ENCODE measurements at regions not wholly inside any gene's neighbourhood (a gene's known extent, or its start where the extent isn't known, plus 50 kb on each side); places are given as distances from the start of the nearest gene placed in this dataset.
"Not testable (repeated sequence)": the region's sequence is repeated elsewhere in the genome, so short reads cannot be mapped to it uniquely, and the experiment has no call there.

DNA sequence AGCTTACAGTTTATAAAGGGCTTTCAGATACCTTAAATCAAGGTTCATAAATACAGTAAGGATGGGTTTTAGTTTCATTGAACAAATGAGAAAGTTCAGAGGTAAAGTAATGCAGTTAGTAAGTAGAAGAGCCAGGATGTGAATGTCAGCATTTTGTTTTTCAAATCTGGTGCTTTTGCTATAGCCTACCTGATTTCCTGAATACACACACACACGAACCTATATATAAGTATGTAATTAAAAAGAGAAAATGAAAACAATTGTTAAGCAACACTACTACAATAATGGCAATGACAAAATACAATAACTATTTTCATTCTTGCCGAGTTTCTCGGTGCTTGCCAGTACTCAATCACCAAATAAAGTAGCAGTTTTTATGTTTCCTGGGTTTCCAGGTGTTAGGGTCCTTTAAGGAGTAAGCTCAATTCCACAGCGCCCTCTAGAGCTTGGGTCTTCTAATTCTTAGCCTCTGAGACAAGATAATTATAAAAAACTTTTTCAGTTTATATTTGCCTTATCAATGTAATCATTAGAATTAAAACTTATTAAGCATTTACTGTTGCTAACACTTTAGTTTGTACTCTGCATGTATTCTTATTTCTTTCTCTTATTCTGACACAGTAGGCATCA, 512.9 kb upstream of the ACVR2A start:
- no peak for DNase-seq (ENCODE audit: extremely low read depth, low read depth)

DNA sequence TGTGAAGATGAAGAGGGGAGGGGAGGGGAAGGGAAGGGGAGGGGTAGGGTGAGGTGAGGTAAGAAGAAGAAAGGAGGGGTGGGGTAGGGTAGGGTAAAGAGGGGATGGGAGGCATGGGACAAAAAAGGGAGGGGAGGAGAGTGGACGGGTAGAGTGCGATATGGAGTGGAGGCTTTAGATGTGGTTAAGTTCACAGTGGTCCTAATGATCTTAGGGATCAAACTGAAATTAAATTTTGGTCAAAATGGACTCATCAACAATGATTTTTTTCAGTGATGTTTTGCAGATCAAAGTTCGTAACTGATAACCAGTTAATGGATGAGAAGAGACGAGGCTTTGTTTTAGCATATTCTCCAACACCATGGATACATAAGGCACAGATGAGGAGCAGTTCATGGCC, 513.9 kb upstream of the ACVR2A start:
- no peak for DNase-seq (ENCODE audit: extremely low read depth, low read depth)

DNA sequence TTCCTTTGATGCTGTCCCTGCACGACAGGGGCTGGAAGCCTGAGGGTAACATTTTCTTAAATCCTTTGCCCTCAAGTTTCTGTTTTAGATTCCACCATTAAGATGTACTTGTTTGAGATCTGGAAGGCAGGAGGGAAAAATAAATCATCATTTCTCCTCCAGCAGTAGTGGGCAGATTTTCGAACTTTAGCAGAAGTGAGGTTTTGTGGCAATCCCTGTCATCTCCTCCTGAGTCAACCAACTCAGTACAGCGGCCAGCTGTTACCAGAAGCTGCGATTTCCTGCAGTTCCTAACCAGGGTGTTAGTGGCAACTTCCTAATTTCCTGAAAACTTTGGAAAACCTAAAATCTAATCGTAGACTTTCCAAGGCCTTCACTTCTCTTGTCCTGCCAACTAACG, 517.2 kb upstream of the ACVR2A start:
- no peak for DNase-seq (ENCODE audit: extremely low read depth, low read depth)

DNA sequence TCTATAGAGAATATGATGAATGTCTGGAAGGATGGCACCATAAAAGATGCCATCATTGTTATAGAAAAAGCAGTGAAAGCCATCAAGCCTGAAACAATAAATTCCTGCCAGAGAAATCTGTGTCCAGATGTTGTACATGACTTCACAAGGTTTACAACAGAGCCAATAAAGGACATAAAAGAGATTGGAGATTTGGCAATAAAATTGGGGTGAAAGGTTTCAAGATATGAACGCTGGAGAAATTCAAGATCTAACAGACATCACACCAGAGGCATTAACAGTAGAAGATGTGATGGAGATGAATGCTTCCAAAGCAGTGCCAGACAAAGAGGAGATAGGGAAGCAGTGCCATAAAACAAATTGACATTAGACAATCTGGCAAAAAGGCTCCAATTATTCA, 518.8 kb upstream of the ACVR2A start:
- DNase-seq (ENCODE audit: extremely low read depth, low read depth), result no peak

DNA sequence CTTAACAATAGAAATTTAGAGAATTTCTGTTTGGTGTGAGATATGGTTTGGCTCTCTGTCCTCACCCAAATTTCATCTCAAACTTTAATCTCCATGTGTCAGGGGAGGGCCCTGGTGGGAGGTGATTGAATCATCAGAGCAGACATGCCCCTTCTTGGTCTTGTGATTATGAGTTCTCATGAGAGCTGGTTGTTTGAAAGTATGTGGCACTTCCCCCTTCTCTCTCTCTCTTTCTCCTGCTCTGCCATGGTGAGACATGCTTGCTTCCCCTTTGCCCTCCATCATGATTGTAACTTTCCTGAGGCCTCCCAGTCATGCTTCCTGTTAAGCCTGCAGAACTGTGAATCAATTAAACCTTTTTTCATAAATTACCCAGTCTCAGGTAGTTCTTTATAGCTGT, 524.7 kb upstream of the ACVR2A start:
- DNase-seq (ENCODE audit: extremely low read depth, low read depth), result no peak

DNA sequence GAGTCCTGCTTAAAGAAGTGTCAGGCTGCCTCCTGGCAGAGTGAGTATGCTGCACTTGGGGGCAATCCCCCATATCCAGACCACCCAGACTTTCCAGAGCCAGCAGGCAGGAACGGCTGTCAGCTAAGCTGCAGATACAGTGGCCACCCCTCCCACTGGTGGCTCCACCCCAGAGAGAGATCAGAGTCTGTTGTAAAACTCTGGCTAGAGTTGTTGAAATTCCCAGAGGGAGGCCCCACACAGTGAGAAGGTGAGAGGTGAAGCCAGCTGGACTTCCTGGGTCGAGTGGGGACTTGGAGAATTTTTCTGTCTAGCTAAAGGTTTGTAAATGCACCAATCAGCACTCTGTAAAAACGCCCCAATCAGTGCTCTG, 533.8 kb upstream of the ACVR2A start:
- no peak for DNase-seq (ENCODE audit: extremely low read depth, low read depth)

DNA sequence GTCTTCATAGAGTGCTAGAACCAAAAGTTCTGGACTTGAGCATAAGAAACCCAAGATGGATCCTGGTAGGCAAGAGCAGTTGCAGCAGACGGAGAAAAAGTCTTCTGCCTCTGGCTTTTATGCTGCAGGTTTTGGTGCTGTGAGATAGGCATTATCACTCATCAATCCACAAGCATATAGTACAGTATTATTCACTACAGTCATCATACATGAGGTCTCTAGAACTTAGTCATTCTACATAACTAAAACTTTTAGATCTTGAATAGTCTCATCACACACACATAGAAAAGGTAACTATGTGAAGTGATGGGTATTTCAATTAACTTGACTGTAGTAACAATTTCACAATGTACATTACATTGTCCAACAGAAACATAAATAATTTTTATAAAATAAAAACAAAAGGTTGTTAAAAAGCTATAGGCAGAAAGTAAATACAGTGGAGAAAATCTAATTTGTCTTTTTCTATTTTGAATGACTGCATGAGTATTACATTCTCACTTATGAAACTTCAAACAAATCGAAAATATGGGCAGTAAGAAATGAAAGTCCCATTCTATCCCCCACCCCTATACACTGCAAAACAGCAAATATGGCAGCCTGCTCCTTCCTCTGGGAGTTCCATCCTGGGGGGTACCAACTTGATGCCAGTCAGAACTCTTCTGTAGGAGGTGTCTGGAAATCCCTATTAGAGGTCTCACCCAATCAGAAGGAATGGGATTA, 534.3 kb upstream of the ACVR2A start:
- DNase-seq (ENCODE audit: extremely low read depth, low read depth), result no peak

DNA sequence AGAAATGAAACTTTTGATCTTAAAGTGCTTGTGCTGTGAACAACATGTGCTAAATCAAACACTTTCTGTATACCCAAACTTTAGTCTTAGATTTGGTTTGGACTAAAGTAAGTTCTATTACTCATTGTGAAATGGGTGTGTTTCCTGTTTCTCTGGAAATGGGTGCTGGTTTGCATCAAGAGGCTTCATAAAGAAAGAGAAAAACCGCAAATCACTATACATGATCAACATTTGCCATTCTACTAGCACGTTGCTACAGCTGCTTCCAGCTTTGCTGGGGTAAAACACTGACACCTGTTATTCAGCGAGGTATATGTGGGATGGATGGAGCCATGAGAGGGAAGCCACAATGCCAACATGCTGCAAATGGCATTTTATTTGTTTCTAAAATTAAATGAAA, 547.0 kb upstream of the ACVR2A start:
- DNase-seq (ENCODE audit: extremely low read depth, low read depth), result no peak

DNA sequence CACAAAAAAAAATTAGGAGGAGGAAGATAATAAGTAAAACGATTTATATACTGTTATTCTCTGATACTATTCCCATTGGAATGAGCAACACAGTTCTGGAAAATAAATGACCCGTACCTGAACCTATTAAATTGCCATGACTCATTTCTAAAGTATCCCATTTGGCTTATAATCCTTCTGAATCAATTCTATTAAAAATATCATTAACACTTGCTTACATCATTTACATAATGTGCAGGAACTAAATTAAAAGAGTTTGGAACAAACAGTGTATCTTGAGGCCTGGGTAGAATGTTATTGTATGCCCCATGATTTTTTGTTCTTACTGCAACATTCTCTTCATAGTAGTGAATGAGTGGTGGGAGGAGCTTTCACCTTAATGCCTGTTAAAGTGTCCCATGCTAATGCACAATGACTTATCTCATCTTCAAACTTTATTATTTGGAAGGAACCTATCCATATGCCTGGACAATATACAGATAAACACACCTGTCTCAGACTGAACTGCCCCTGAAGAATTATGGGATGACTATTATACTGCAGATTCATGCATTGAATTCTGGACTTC, 549.9 kb upstream of the ACVR2A start:
- no peak for DNase-seq (ENCODE audit: extremely low read depth, low read depth)

DNA sequence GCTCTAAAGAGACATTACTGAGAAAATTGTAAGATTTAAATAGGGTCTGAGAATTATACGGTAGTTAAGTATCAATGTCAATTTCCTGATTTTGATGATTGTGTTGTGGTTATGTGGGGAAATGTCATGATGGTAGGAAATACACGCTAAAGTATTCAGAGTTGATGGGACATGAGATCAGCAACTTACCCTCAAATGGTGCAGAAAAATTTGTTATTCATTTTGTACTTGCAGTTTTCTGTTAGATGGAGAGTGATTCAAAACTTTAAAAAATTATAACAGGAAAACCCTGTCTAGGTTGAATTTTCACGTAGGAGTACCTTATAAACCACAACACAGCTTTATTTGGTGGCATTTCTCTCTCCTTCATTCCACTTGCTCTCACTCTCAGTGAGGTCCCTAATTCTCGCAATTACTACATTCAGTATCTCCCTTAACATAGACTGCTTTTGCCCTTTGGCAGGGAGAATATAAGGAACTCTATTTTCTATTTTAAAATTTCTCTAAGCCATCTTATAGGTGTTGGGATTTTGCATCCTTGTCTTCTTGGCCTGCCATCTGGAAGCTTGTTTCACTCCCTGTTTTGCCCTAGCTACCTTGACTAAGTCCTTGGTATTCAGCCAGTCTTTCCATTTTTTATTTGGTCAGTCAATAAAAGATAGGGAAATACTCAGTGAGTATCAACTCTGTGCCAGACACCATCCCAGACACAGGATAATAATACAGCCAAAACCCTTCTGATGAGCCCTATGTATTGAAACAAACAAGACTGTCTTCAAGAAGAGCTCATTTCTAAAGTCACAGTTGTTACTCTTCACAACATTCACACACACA, 550.6 kb upstream of the ACVR2A start:
- no peak for DNase-seq (ENCODE audit: extremely low read depth, low read depth)

DNA sequence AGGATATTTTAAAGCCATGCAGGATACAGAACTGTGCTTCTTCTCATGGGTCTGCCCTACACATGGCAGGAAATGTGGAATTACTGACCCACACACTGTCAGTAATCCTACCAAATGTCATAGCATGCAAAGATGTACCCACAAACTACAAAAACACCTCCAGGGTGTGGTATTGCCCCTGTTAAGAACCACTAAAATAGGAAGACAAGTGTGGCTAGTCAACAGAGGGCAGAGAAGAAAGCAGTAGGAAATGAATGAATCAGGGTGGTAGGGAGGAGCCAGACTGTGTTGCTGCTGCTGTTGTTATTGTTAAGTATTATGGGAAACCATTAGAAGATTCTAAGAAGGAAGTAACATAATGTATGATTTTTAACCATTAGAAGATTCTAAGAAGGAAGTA, 556.7 kb upstream of the ACVR2A start:
- DNase-seq (ENCODE audit: extremely low read depth, low read depth), result no peak

DNA sequence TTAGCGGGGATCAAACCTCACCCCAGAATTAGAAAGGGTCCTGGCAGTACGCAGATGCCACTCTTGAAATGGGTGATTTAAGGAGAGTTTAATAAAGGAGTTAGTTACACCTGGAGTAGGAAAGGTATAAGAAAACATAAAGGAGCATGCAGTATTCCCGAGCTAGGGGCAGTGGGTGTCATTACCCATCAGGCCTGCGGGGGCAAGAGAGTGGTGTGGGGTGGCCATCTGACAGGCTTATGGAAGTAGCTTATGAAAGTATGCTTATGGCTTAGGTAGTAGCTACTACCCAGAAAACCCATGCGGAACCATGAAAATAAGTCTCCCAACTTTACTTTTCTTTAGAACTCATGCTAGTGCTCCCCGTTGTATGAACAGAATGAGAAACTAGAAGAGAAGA, 568.9 kb upstream of the ACVR2A start:
- DNase-seq (ENCODE audit: extremely low read depth, low read depth), result no peak

DNA sequence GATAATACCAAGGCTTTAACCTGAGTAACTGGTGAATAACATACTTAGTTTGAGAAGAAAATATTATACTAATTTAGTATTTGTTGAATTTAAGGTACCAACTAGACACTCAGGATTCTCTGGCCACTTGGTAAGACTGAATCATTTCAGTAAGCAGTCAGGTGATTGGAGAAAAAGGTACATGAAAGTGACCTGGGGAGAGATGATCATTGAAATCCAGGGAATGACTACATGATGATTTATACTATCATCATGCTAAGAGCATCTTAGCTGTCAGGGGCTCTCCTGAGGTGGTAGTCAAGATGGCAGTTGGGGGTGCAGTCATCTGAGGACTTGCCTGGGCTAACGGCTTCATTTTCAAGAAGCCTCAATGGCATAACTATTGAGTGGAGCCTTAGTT, 571.2 kb upstream of the ACVR2A start:
- DNase-seq (ENCODE audit: extremely low read depth, low read depth), result no peak

DNA sequence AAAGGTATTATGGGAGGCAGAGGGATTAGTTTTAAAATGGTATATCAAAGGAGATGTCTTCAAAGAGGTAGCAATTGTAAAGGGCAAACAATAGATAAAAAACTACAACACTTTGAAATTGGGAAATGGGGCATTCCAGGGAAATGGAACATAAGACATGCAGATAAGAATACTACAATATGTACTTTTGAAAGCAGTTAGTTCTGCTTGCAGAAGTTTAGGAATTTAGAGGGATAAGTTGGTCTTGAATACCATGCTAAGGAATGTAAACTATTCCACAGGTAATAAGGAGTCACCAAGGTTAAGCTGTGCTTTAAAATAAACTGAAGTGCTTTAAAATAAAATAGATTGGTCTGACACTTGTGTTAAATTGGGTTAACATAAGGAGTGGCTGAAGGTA, 571.7 kb upstream of the ACVR2A start:
- no peak for DNase-seq (ENCODE audit: extremely low read depth, low read depth)

DNA sequence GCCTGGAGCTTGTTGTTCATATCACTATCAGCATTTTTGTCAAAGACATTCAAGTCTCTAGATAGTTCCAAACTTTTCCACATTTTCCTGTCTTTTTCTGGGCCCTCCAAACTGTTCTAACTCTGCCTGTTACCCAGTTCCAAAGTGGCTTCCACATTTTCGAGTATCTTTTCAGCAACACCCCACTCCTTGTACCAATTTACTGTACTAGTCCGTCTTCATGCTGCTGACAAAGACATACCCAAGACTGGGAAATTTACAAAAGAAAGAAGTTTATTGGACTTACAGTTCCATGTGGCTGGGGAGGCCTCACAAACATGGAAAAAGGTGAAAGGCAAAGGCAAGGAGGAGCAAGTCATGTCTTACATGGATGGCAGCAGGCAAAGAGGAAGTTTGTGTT, 575.2 kb upstream of the ACVR2A start:
- DNase-seq (ENCODE audit: extremely low read depth, low read depth), result not testable (repeated sequence)

DNA sequence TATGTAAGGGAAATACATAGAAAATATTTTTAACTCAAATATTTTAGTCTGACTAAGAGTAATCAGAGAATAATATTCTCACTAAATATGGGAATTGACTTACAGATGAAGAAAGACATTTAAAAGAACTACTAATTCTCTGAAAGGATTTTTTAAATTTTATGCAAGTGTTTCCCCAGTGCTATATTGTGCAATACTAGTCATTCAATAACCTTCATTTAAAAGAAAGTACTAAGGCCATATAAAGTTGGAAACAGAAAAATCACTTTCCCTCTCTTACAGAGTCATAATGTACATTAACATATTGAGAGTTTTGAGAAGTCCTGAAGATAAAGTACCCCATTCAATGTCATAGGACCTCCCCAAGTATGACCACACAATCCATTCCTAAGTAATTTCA, 584.6 kb upstream of the ACVR2A start:
- no peak for DNase-seq (ENCODE audit: extremely low read depth, low read depth)

DNA sequence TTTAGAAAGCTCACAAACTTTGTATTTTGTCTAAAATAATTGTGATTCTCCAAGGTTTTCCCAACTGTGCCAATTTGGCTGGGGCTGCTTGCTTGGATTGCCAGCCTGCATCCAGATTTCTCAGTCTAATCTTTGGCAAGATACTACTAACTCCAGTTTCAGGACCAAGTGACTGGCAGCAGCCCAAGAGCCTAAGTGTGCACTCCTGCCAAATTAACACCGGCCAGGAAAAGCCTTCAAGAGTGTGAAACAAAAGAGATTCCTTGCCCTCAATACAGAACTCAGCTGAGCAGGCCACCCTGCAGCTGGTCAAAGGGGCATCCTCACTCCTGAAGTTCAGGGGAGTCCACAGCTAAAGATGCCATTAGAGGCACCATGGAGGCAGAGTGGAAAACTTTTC, 589.0 kb upstream of the ACVR2A start:
- DNase-seq (ENCODE audit: extremely low read depth, low read depth), result no peak

DNA sequence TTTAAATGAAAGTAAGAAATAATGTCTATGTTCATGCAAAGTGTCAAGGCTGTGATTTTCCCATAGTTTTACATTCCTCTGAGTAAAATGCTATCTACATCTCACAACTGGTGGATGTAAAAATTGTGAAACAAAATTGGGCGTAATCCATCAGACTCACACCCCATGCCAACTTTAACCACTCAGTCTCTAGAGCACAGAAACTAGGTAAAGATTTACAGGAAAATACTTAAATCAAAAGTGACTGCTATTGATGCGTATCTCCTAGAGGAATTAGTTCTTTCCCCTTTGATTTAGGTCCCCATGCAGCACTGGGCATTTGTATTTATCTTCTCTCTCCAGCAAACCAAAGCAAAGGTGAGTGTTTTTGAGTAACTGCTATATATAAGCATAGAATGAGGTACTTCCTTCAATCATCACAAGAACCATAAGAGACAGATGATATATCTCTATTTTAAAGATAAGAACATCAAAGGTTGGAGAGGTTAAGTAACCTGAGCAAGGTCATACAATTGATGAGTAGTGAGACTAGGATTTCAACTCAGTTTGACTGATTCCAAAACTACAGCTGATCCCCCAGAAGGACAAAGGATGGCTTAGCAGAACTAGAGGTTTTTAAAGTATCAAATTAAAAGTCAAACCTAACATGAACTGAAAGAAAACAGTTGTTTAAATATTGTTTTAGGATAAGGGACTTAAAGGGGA, 594.0 kb upstream of the ACVR2A start:
- DNase-seq (ENCODE audit: extremely low read depth, low read depth), result no peak

DNA sequence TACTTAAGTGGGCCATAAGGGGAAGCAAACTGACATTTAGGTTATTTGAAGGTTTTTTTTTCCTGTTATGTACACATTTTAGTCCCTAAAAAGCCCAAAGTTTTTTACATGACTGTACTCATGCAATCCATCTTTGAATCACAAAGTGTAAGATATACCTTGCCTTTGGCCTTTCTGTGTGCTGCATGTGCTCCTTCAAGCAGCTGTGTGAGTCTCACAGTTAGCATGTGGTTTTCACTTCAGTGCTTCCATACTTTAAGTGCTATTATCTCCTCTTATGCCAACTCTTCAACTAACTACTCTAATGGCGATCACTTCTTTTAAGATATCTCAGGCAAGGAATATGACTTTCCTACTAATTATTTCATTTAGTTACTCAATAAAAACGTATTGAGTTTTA, 597.1 kb upstream of the ACVR2A start:
- no peak for DNase-seq (ENCODE audit: extremely low read depth, low read depth)

DNA sequence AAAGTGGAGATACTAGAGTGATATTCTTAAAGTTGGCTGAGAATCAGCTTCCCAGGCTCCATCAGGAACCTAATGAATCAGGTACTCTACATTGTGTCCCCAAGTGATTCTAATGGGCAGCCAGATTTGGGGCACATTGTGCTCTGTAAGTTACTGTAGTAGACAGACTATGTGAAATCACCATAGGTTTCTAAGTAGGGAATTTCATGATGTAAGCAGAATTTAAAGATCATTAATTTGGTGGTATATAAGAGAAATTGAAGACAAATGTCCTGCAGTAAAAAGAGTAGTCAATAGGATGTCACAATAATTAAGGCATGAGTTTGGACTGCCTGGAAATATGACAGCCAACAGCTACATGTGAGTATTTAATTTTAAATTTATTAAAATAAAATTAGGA, 602.4 kb upstream of the ACVR2A start:
- DNase-seq (ENCODE audit: extremely low read depth, low read depth), result no peak

DNA sequence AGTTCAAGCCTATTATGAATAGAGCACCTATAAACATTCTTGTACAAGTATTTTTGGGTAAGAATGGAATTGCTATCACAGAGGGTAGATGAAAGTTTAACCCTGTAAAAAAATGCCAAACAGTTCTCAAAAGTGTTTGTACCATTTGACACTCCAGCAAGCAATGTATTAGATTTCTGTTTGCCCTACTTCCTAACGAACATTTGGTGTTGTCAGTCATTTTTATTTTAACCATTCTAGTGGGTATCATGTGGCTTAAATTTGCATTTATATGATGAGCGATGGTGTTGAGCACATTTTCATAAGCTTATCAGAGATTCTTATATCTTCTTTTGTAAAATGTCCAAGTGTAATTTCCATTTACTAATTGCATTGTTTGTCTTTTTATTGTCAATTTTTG, 608.2 kb upstream of the ACVR2A start:
- no peak for DNase-seq (ENCODE audit: extremely low read depth, low read depth)

Data from NCI-H460 (cell line).